Sigmoid colon (tissue), 6 donors: ENCODE measurements at regions not wholly inside any gene's neighbourhood (a gene's known extent, or its start where the extent isn't known, plus 50 kb on each side); places are given as distances from the start of the nearest gene placed in this dataset.

Source experiments
- DNase-seq: peaks from one replicate; pipeline ENCODE4 v3.0.0-alpha.2; 2019
- H3K27ac ChIP-seq, 4 donors: fragments of 200-600 bp; sonication (generic); one replicate each; pipeline ENCODE4 v1.5.1; 2016 to 2019; ENCODE audit warnings: mild to moderate bottlenecking in 1 of 4
- H3K27me3 ChIP-seq, 3 donors: fragments of 200-600 bp; sonication (generic); one replicate each; pipeline ENCODE4 v1.5.1; 2019; ENCODE audit warnings: mild to moderate bottlenecking in 1 of 3
- H3K36me3 ChIP-seq, 4 donors: fragments of 200-600 bp; sonication (generic); one replicate each; pipeline ENCODE4 v1.5.1; 2016 to 2019
- H3K4me1 ChIP-seq, 4 donors: fragments of 200-600 bp; sonication (generic); one replicate each; pipeline ENCODE4 v1.5.1; 2017 to 2019
- H3K4me3 ChIP-seq, 4 donors: fragments of 200-600 bp; sonication (generic); one replicate each; pipeline ENCODE4 v1.5.1; 2017 to 2019; ENCODE audit warnings: mild to moderate bottlenecking in 2 of 4, moderate library complexity in 1 of 4
- H3K9me3 ChIP-seq, 4 donors: fragments of 200-600 bp in 3 of 4; sonication (generic) in 3 of 4; one replicate each; pipeline versions ENCODE4 v1.5.1 to v1.6.1; 2013 to 2019
- EP300 ChIP-seq, 4 donors: sonication (generic); formaldehyde crosslinking; IDR thresholded peaks; one replicate each; pipeline ENCODE4 v1.6.1; 2017; ENCODE audit warnings: antibody characterized with exemption in 4 of 4
- POLR2A ChIP-seq, 2 donors: fragments of 450-650 bp; IDR thresholded peaks; one replicate each; pipeline ENCODE4 v1.6.1; 2016; ENCODE audit warnings: antibody characterized with exemption in 2 of 2, mild to moderate bottlenecking in 2 of 2, moderate library complexity in 2 of 2
- POLR2AphosphoS5 ChIP-seq, 4 donors: sonication (generic); formaldehyde crosslinking; IDR thresholded peaks; one replicate each; pipeline ENCODE4 v1.6.1; 2017; ENCODE audit warnings: antibody characterized with exemption in 4 of 4
- WGBS, 2 donors: extraction: QIAGEN DNeasy Blood & Tissue Kit; methylation state at CpG; one replicate each; pipeline ENCODE4 v1.1.7; 2013; 5-methylcytosine and 5-hydroxymethylcytosine counted together
- intact Hi-C: fragments of 100-400 bp; cut with DNase I; formaldehyde crosslinking; loops from one replicate; pipeline ENCODE4 v1.15.1; 2023
- donor health status: healthy with polysubstance abuse.
- donor health status: healthy.

DNA sequence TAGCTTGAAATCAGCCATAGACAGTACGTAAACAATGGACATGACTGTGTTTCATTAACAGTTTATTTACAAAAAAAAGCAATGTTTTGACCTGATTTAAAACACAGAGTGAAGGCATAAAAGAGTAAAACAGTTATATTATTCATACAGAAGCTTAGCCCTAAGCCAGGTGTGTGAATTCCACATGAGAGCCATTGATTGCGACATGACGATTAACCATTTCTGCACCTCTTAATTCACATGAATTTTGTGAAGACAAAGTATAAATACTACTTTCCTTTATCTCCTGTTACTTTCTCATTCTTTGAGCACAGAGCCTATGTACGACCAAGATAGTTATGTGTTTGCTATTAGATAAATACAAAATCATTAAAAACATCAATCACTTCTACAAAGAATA, 55.0 kb upstream of the MAGEB18 start:
- TF ChIP-seq EP300 (IDR thresholded peaks at IDR 0.05): no peak
- TF ChIP-seq POLR2AphosphoS5 (IDR thresholded peaks at IDR 0.05): no peak
- TF ChIP-seq POLR2A (IDR thresholded peaks at IDR 0.05): no peak
- H3K27ac ChIP-seq: no peak overlapping the region
- intact Hi-C loops: no loop called here
- 92% methylated on average over 4 of the region's 4 CpGs for WGBS, 2 donors
- no peak for DNase-seq
- H3K4me1 ChIP-seq: no peaks in the 10 kb centered on the region
- H3K27me3 ChIP-seq: no peaks in the 10 kb centered on the region
- no peak overlapping the region for H3K4me3 ChIP-seq
- H3K9me3 ChIP-seq: no peaks in the 10 kb centered on the region
- no peaks in the 10 kb centered on the region for H3K36me3 ChIP-seq
